Heart right ventricle (tissue), 16 donors: ENCODE measurements at regions not wholly inside any gene's neighbourhood (a gene's known extent, or its start where the extent isn't known, plus 50 kb on each side); places are given as distances from the start of the nearest gene placed in this dataset.

Experiments used
- ATAC-seq, 8 donors: fragments of 200-7000 bp; cut with Tn5 transposase; one replicate each; pipeline ENCODE4 v1.9.1; 2020; ENCODE audit warnings: mild to moderate bottlenecking in 8 of 8, moderate library complexity in 8 of 8, moderate number of reproducible peaks in 1 of 8
- DNase-seq, 2 donors: peaks; one replicate each; pipeline ENCODE4 v3.0.0-alpha.2; 2020
- H3K27ac ChIP-seq, 10 donors: fragments of 200-600 bp; sonication (generic) in 2 of 10; one replicate each; pipeline versions ENCODE4 v1.5.0 to v1.8.0; 2020 to 2022; ENCODE audit warnings: mild to moderate bottlenecking in 3 of 10
- H3K27me3 ChIP-seq, 7 donors: fragments of 200-600 bp; one replicate each; pipeline ENCODE4 v1.8.0; 2021 to 2022; ENCODE audit warnings: mild to moderate bottlenecking in 2 of 7
- H3K36me3 ChIP-seq, 9 donors: fragments of 200-600 bp; sonication (generic) in 1 of 9; one replicate each; pipeline versions ENCODE4 v1.5.0 to v1.8.0; 2020 to 2022; ENCODE audit warnings: mild to moderate bottlenecking in 2 of 9
- H3K4me1 ChIP-seq, 9 donors: fragments of 200-600 bp; sonication (generic) in 1 of 9; one replicate each; pipeline versions ENCODE4 v1.5.0 to v1.8.0; 2020 to 2022; ENCODE audit warnings: mild to moderate bottlenecking in 4 of 9
- H3K4me3 ChIP-seq, 10 donors: fragments of 200-600 bp; sonication (generic) in 2 of 10; one replicate each; pipeline versions ENCODE4 v1.5.0 to v1.8.0; 2020 to 2022; ENCODE audit warnings: mild to moderate bottlenecking in 7 of 10, moderate library complexity in 2 of 10
- H3K9me3 ChIP-seq, 11 donors: fragments of 200-600 bp in 10 of 11; sonication (generic) in 2 of 11; one replicate each; pipeline versions ENCODE4 v1.5.0 to v1.8.0; 2013 to 2022; ENCODE audit warnings: mild to moderate bottlenecking in 2 of 11, control low read depth in 1 of 11, moderate library complexity in 1 of 11
- CTCF ChIP-seq, 9 donors: fragments of 200-600 bp; sonication (generic) in 2 of 9; IDR thresholded peaks; one replicate each; pipeline versions ENCODE4 v1.5.0 to v1.8.0; 2021 to 2022; ENCODE audit warnings: antibody characterized with exemption in 9 of 9, mild to moderate bottlenecking in 5 of 9, moderate library complexity in 1 of 9
- WGBS, 2 donors: extraction: QIAGEN DNeasy Blood & Tissue Kit; methylation state at CpG; one replicate each; pipeline ENCODE4 v1.1.7; 2013; ENCODE audit warnings: inconsistent platforms in 1 of 2; 5-methylcytosine and 5-hydroxymethylcytosine counted together
- intact Hi-C, 10 donors: fragments of 100-400 bp; cut with DNase I; formaldehyde crosslinking; loops; one replicate each; pipeline versions ENCODE4 v1.11.1 to v1.14.2; 2022
- donor health status: Arrhythmogenic right ventricular cardiomyopathy.
- donor health status: ischemic (EF 13 %, LVEDD 7.1; RV severe dilation, severe dysfunction).
- donor health status: healthy with polysubstance abuse.
- donor health status: DM: no; HTN: yes; CAD: no.
- donor health status: DM: no; HTN: no; CAD: no.
- donor health status: ischemic (EF 25% LVEDD 6.9; RV normal size, moderate dysfunction).
- donor health status: ischemic (EF 25% LVEDD 5.7; RV mildly dilated, moderate dysfunction).
- donor health status: healthy.
- donor health status: DM: yes; HTN: yes; CAD: no.
- donor health status: Ischemic cardiomyopathy.
- donor health status: ischemic (EF 35%, LVEDD 5.7; RV mildly dilated, moderate dysfunction).
- donor health status: nonischemic (EF 11% LVEDD 7.7; RV severe dilation, severe dysfunction).
- donor health status: DM: yes; HTN: yes; CAD: no.
- donor health status: PGD.
- donor health status: ischemic (EF 29% LVEDD 5.4; RV normal size, mild dysfunction).
- donor health status: nonischemic (EF 23%, LVEDD 6.1; RV moderate dilation, normal function).

GRCh38 chr3:178420033-178420432 is 116.2 kb upstream of the KCNMB2 start:
- no peak overlapping the region for H3K27ac ChIP-seq
- H3K9me3 ChIP-seq = peaks cover 0 to under 1% (median 0%) of the 10 kb centered on the region in 11 donors
- 79% methylated on average over 1 of the region's 1 CpG for WGBS, 2 donors
- no peaks in the 10 kb centered on the region for H3K4me1 ChIP-seq
- TF ChIP-seq CTCF (IDR thresholded peaks at IDR 0.05) = no peak
- H3K4me3 ChIP-seq = no peak overlapping the region
- intact Hi-C loops = no loop called here
- ATAC-seq (no peak), DNase-seq (no peak)
- H3K27me3 ChIP-seq = no peaks in the 10 kb centered on the region
- H3K36me3 ChIP-seq = no peaks in the 10 kb centered on the region

GRCh38 chr3:178421069-178421468 is 115.2 kb upstream of the KCNMB2 start:
- intact Hi-C loops = no loop called here
- no peaks in the 10 kb centered on the region for H3K36me3 ChIP-seq
- ATAC-seq (no peak), DNase-seq (no peak)
- H3K4me3 ChIP-seq = no peak overlapping the region
- no peak for TF ChIP-seq CTCF (IDR thresholded peaks at IDR 0.05)
- no peak overlapping the region for H3K27ac ChIP-seq
- WGBS, 2 donors = 88 to 90% methylated on average over 1 of the region's 1 CpG
- peaks cover 0 to 3% (median 0%) of the 10 kb centered on the region in 11 donors for H3K9me3 ChIP-seq
- no peaks in the 10 kb centered on the region for H3K27me3 ChIP-seq
- H3K4me1 ChIP-seq = no peaks in the 10 kb centered on the region

- no peak overlapping the region for H3K4me3 ChIP-seq
- TF ChIP-seq CTCF (IDR thresholded peaks at IDR 0.05) = no peak
- DNase-seq (no peak), ATAC-seq (no peak)
- H3K4me1 ChIP-seq = no peaks in the 10 kb centered on the region
- intact Hi-C loops = no loop called here
- no peak overlapping the region for H3K27ac ChIP-seq
- H3K9me3 ChIP-seq = peaks cover 0 to 3% (median 0%) of the 10 kb centered on the region in 11 donors
- H3K27me3 ChIP-seq = no peaks in the 10 kb centered on the region
- H3K36me3 ChIP-seq = no peaks in the 10 kb centered on the region
Measured at GRCh38 chr3:178422406-178422805, 113.8 kb upstream of the KCNMB2 start.

- Histone ChIP-seq H3K36me3 (no peaks in the 10 kb centered on the region), H3K4me1 (no peaks in the 10 kb centered on the region), H3K27ac (no peak overlapping the region), H3K4me3 (no peak overlapping the region), H3K9me3 (peaks cover 0 to 3% (median 0%) of the 10 kb centered on the region in 11 donors), H3K27me3 (no peaks in the 10 kb centered on the region)
- ATAC-seq = no peak
- DNase-seq = no peak
- no peak for TF ChIP-seq CTCF (IDR thresholded peaks at IDR 0.05)
- intact Hi-C loops = no loop called here
Measured at GRCh38 chr3:178428037-178428436, 108.2 kb upstream of the KCNMB2 start.
